PC-3 (cell line): ENCODE measurements at regions not wholly inside any gene's neighbourhood (a gene's known extent, or its start where the extent isn't known, plus 50 kb on each side); places are given as distances from the start of the nearest gene placed in this dataset.

Experiments used
- ATAC-seq: fragments of 200-7000 bp; cut with Tn5 transposase; 2 replicates; pipeline ENCODE4 v1.9.1; 2020; ENCODE audit warnings: mild to moderate bottlenecking, moderate library complexity
- BruUV-seq: library from RNA; stranded (reverse); fragments of 400-500 nt; replicated peaks from 2 replicates; lab custom pipeline; 2021; lab: Mats Ljungman, UMichigan
- CTCF ChIA-PET: fragments of 300-600 bp; sonication (Branson Sonifier 250); formaldehyde crosslinking; loops from one replicate; lab custom pipeline; 2022; ENCODE audit warnings: antibody characterized with exemption; lab: Charles Lee
- POLR2A ChIA-PET: fragments of 300-600 bp; sonication (Branson Sonifier 250); formaldehyde crosslinking; loops from one replicate; lab custom pipeline; 2022; ENCODE audit warnings: antibody characterized with exemption; ENCODE audit not compliant: unreplicated experiment; lab: Charles Lee
- DNase-seq: peaks from one replicate; pipeline ENCODE4 v3.0.0-alpha.2; 2015
- H2AFZ ChIP-seq: fragments of 300-600 bp; sonication (generic); 2 replicates; pipeline ENCODE4 v1.6.0; 2016; ENCODE audit warnings: antibody characterized with exemption, low read length
- H3F3A ChIP-seq: fragments of 300-600 bp; sonication (generic); one replicate; pipeline ENCODE4 v1.6.0; 2017; ENCODE audit warnings: antibody characterized with exemption, low read length, control low read depth, mild to moderate bottlenecking; ENCODE audit not compliant: unreplicated experiment
- H3K27ac ChIP-seq: fragments of 300-600 bp; sonication (generic); 2 replicates; pipeline ENCODE4 v1.5.1; 2016; ENCODE audit warnings: mild to moderate bottlenecking, low read length
- H3K27me3 ChIP-seq: fragments of 300-600 bp; sonication (generic); 2 replicates; pipeline ENCODE4 v1.6.1; 2016; ENCODE audit warnings: low read length, mixed read lengths
- H3K36me3 ChIP-seq: fragments of 300-600 bp; sonication (generic); 2 replicates; pipeline ENCODE4 v1.6.1; 2016; ENCODE audit warnings: low read depth, mixed run types, low read length, mixed read lengths
- H3K4me1 ChIP-seq: fragments of 300-600 bp; sonication (generic); 2 replicates; pipeline ENCODE4 v1.5.1; 2016; ENCODE audit warnings: low read length; ENCODE audit not compliant: insufficient read depth
- H3K4me2 ChIP-seq: fragments of 300-600 bp; sonication (generic); 2 replicates; pipeline ENCODE4 v1.6.0; 2016; ENCODE audit warnings: low read length
- H3K4me3 ChIP-seq: fragments of 300-600 bp; sonication (generic); 2 replicates; pipeline ENCODE4 v1.5.1; 2016; ENCODE audit warnings: mild to moderate bottlenecking, low read length, mixed read lengths
- H3K79me2 ChIP-seq: fragments of 300-600 bp; sonication (generic); 2 replicates; pipeline ENCODE4 v1.6.1; 2017; ENCODE audit warnings: low read length, mixed read lengths
- H3K9ac ChIP-seq: fragments of 300-600 bp; sonication (generic); 2 replicates; pipeline ENCODE4 v1.6.0; 2016; ENCODE audit warnings: mild to moderate bottlenecking, low read length
- H3K9me2 ChIP-seq: fragments of 300-600 bp; sonication (generic); replicated peaks from 2 replicates; pipeline ENCODE4 v1.6.1; 2016; ENCODE audit warnings: mixed run types, low read length, mixed read lengths
- H3K9me3 ChIP-seq: fragments of 300-600 bp; sonication (generic); 2 replicates; pipeline ENCODE4 v1.6.1; 2016; ENCODE audit warnings: low read length, mixed read lengths
- H4K20me1 ChIP-seq: fragments of 300-600 bp; sonication (generic); 2 replicates; pipeline ENCODE4 v1.6.1; 2016; ENCODE audit warnings: low read length, mixed read lengths
- CTCF ChIP-seq: fragments of 300-600 bp; sonication (generic); conservative IDR thresholded peaks from 2 replicates; pipeline ENCODE4 v1.5.1; 2017; ENCODE audit warnings: antibody characterized with exemption, low read depth, mild to moderate bottlenecking, low read length
- EZH2 ChIP-seq: fragments of 300-600 bp; sonication (generic); IDR thresholded peaks from one replicate; pipeline ENCODE4 v1.6.1; 2017; ENCODE audit warnings: antibody characterized with exemption, mild to moderate bottlenecking, low read length; ENCODE audit not compliant: unreplicated experiment
- EZH2phosphoT487 ChIP-seq: fragments of 300-600 bp; sonication (generic); IDR thresholded peaks from 2 replicates; pipeline ENCODE4 v1.6.1; 2018; ENCODE audit warnings: mild to moderate bottlenecking, antibody characterized with exemption, low read length, borderline replicate concordance
- intact Hi-C: fragments of 100-400 bp; cut with micrococcal nuclease; formaldehyde crosslinking; loops from 2 replicates; pipeline ENCODE4 v1.9.0; 2023

- H3K9me2 ChIP-seq, result no peaks in the 10 kb centered on the region; the same call in 1 of the 2 replicates
- H4K20me1 ChIP-seq, result no peaks in the 10 kb centered on the region
- no peaks in the 10 kb centered on the region for H3K27me3 ChIP-seq
- peaks cover 29% of the 10 kb centered on the region for H3K4me1 ChIP-seq
- no peak for TF ChIP-seq EZH2
- no peak for TF ChIP-seq EZH2phosphoT487
- no peak for TF ChIP-seq CTCF
- no peak overlapping the region for H3K27ac ChIP-seq
- H3K9ac ChIP-seq, result no peak overlapping the region
- DNase-seq, result no peak
- CTCF ChIA-PET, result no interaction called here
- no peak for ATAC-seq
- no peak overlapping the region for H3K4me2 ChIP-seq
- POLR2A ChIA-PET, result no interaction called here
- H3K36me3 ChIP-seq, result no peaks in the 10 kb centered on the region
- H3F3A ChIP-seq, result no peaks in the 10 kb centered on the region
- intact Hi-C loops, result no loop called here
- no peaks in the 10 kb centered on the region for H3K9me3 ChIP-seq
- no peak overlapping the region for H2AFZ ChIP-seq
- H3K79me2 ChIP-seq, result no peaks in the 10 kb centered on the region
- H3K4me3 ChIP-seq, result no peak overlapping the region
- BruUV-seq, result no TSS peak
These were observed 221.6 kb upstream of the SLIT2 start for GRCh38 chr4:20030108-20030507.

DNA sequence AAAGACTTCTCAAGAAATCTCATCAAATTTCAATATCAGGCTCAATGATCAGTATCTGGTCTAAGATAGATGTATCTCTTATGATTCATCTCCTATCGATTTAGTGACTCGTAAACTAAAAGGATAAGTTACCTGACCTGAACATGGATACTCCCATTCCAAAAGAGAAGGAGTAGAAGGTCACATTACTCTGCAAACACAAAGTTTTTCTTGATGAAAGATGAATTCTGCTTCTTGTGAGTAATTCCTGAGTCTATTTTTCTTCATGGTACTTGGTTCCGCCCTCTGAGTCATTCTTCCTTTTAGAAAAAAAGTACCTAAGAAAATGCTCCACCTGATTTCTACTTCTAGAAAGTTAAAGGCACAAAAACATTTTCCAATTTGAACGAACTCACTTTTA lies 223.1 kb upstream of the SLIT2 start:
- Histone ChIP-seq H3K36me3 (no peaks in the 10 kb centered on the region), H3K27me3 (no peaks in the 10 kb centered on the region), H3F3A (no peaks in the 10 kb centered on the region), H3K4me1 (peaks cover 29% of the 10 kb centered on the region), H3K9me2 (no peaks in the 10 kb centered on the region; the same call in 1 of the 2 replicates), H3K4me3 (0 out of 2 replicates have a peak overlapping the region, but pooled peaks have one; percentile 24), H3K27ac (peak overlapping the region; percentile 75), H4K20me1 (no peaks in the 10 kb centered on the region), H3K79me2 (no peaks in the 10 kb centered on the region), H3K4me2 (peak overlapping the region; percentile 59), H3K9me3 (no peaks in the 10 kb centered on the region), H3K9ac (peak overlapping the region; percentile 11; the same call in 1 of the 2 replicates), H2AFZ (peak overlapping the region; percentile 51)
- DNase-seq (peak; percentile 79), ATAC-seq (peak; percentile 91)
- ChIA-PET POLR2A (no interaction called here), CTCF (no interaction called here)
- intact Hi-C loops, result no loop called here
- TF ChIP-seq EZH2, result no peak
- no peak for TF ChIP-seq EZH2phosphoT487
- TF ChIP-seq CTCF, result no peak
- no TSS peak for BruUV-seq

GRCh38 chr4:20026456-20026855 lies 225.2 kb upstream of the SLIT2 start:
- no TSS peak for BruUV-seq
- H3K27ac ChIP-seq, result no peak overlapping the region
- ChIA-PET CTCF (no interaction called here), POLR2A (no interaction called here)
- H3K4me3 ChIP-seq, result no peak overlapping the region
- H3K4me2 ChIP-seq, result no peak overlapping the region
- TF ChIP-seq CTCF, result no peak
- TF ChIP-seq EZH2, result no peak
- no peak for TF ChIP-seq EZH2phosphoT487
- no peak for ATAC-seq
- intact Hi-C loops, result no loop called here
- H4K20me1 ChIP-seq, result no peaks in the 10 kb centered on the region
- no peak overlapping the region for H2AFZ ChIP-seq
- no peaks in the 10 kb centered on the region for H3K36me3 ChIP-seq
- no peak overlapping the region for H3K9ac ChIP-seq
- no peaks in the 10 kb centered on the region for H3K27me3 ChIP-seq
- H3F3A ChIP-seq, result no peaks in the 10 kb centered on the region
- H3K4me1 ChIP-seq, result peaks cover 29% of the 10 kb centered on the region
- no peak for DNase-seq
- no peaks in the 10 kb centered on the region for H3K9me3 ChIP-seq
- H3K79me2 ChIP-seq, result no peaks in the 10 kb centered on the region
- H3K9me2 ChIP-seq, result no peaks in the 10 kb centered on the region; the same call in 1 of the 2 replicates
